ENCODE measurements at regions not wholly inside any gene's neighbourhood (a gene's known extent, or its start where the extent isn't known, plus 50 kb on each side); places are given as distances from the start of the nearest gene placed in this dataset.

DNA sequence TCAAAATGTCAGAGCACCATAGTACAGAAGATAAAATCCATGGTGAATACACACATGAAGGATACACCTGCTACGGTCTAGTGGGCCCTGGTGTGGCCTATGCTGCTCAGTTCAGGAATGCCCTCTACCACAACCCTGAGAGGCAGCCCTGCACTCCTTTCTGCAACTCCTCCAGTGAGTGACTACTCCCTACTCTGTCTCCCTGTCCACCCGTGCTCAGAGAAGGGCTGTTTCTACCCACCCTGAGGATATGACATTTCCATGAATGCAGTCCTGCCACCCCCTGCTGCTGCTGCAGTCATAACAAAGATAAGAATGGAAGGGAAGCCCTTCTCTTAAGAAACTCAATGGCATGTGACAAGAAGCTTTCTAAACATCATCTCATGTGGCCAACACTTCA is 137.0 kb downstream of the EN1 start:
- no peak for DNase-seq
- H3K4me1 ChIP-seq (replicated peaks in 1 of 2), result no peaks in the 10 kb centered on the region
- no peak overlapping the region for H3K4me3 ChIP-seq
- H3K27ac ChIP-seq, result peak overlapping the region in 1 of 5 donors; percentile 45
- intact Hi-C loops (cut with DNase I), result no loop called here
- H3K27me3 ChIP-seq, result no peaks in the 10 kb centered on the region
- no peaks in the 10 kb centered on the region for H3K9me3 ChIP-seq (replicated peaks in 1 of 3)
- WGBS, 4 donors, result 56 to 64% (median 60%) methylated on average over 2 of the region's 2 CpGs
- TF ChIP-seq POLR2A (IDR thresholded peaks at IDR 0.05), result no peak
- TF ChIP-seq, protein P1, sequence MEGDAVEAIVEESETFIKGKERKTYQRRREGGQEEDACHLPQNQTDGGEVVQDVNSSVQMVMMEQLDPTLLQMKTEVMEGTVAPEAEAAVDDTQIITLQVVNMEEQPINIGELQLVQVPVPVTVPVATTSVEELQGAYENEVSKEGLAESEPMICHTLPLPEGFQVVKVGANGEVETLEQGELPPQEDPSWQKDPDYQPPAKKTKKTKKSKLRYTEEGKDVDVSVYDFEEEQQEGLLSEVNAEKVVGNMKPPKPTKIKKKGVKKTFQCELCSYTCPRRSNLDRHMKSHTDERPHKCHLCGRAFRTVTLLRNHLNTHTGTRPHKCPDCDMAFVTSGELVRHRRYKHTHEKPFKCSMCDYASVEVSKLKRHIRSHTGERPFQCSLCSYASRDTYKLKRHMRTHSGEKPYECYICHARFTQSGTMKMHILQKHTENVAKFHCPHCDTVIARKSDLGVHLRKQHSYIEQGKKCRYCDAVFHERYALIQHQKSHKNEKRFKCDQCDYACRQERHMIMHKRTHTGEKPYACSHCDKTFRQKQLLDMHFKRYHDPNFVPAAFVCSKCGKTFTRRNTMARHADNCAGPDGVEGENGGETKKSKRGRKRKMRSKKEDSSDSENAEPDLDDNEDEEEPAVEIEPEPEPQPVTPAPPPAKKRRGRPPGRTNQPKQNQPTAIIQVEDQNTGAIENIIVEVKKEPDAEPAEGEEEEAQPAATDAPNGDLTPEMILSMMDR (IDR thresholded peaks at IDR 0.05), result no peak
- H3K36me3 ChIP-seq (replicated peaks in 1 of 2), result no peaks in the 10 kb centered on the region

DNA sequence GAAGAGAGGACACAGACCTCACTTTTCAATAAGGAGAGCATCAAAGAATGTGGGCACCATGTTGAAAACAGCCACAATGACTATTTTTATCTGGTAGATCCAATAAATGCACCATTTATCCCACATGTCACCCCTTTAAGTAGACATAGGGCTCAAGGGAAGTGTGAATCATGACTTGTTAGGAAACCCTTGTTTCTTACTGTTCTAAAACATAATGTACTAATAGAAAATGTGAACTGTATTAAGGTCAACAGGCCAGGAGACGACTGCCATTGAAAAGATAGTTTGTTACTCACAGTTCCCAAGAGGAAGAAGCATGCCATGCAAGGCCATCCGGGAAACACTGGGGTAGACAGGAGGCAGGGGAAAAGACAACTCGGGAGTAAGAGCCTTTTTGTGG is 137.7 kb downstream of the EN1 start:
- Histone ChIP-seq H3K36me3 (replicated peaks in 1 of 2) (no peaks in the 10 kb centered on the region), H3K4me1 (replicated peaks in 1 of 2) (no peaks in the 10 kb centered on the region), H3K9me3 (replicated peaks in 1 of 3) (no peaks in the 10 kb centered on the region), H3K27me3 (no peaks in the 10 kb centered on the region), H3K27ac (peak overlapping the region in 1 of 5 donors; percentile 45), H3K4me3 (no peak overlapping the region)
- DNase-seq, result peak in 3 of 7 donors; percentile 11 to 31 (median 23)
- 47 to 67% (median 54%) methylated on average over 3 of the region's 3 CpGs for WGBS, 4 donors
- TF ChIP-seq, protein P1 (IDR thresholded peaks at IDR 0.05), result no peak
- TF ChIP-seq POLR2A (IDR thresholded peaks at IDR 0.05), result no peak
- intact Hi-C loops (cut with DNase I), result no loop called here

DNA sequence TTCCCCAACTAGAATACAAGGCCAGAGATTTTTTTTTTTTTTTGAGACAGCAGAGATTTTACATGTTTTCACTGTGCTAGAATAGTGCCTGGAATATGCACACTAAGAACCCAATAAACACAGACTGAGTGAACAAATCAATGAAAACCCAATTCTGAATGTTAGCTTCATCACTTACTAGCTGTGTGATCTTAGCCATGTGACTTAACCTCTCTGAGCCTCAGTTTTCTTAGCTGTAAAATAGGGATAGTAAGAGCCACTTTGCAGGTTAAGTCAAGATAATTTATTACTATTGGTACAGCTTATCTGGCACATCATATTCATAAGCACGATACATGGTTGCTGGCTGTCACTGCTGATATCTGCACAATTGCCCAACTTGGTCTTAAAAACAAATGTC is 140.6 kb downstream of the EN1 start:
- no peak overlapping the region for H3K27ac ChIP-seq
- no peak for DNase-seq
- no peaks in the 10 kb centered on the region for H3K36me3 ChIP-seq (replicated peaks in 1 of 2)
- no peaks in the 10 kb centered on the region for H3K4me1 ChIP-seq (replicated peaks in 1 of 2)
- intact Hi-C loops (cut with DNase I), result no loop called here
- 50 to 75% (median 67%) methylated on average over 1 of the region's 1 CpG for WGBS, 4 donors
- TF ChIP-seq, protein P1 (IDR thresholded peaks at IDR 0.05), result no peak
- no peak for TF ChIP-seq POLR2A (IDR thresholded peaks at IDR 0.05)
- no peak overlapping the region for H3K4me3 ChIP-seq
- H3K27me3 ChIP-seq, result no peaks in the 10 kb centered on the region
- no peaks in the 10 kb centered on the region for H3K9me3 ChIP-seq (replicated peaks in 1 of 3)

DNA sequence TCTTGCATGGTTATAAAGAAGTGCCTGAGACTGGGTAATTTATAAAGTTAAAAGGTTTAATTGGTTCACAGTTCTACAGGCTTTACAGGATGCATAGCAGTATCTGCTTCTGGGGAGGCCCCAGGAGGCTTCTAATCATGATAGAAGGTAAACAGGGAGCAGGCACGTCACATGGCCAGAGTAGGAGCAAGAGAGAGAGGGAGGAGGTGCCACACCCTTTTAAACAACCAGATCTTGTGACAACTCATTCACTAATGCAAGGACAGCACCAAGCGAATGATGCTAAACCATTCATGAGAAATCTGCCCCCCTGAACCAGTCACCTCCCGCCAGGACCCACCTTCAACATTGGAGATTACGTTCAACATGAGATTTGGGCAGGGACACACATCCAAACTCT is 141.1 kb downstream of the EN1 start:
- intact Hi-C loops (cut with DNase I), result no loop called here
- 74 to 85% (median 79%) methylated on average over 4 of the region's 4 CpGs for WGBS, 4 donors
- DNase-seq, result no peak

DNA sequence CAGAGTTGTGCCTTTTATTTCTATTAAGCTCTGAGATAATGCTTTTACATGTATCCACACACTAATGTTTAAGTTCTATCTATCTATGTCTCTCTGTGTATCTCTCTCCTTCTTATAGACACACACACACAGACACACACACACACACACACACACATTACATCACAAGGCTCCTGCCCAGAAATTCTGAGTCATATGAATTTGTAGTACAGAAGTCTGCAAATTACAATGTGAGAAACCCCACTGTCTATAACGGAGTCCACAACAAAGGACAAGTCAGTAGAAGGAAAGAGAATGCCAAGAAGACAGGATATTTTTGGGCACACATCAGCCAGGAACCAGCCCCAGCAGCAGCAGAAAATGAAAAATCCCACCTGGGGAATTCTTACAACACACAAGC is 142.4 kb downstream of the EN1 start:
- no peak for TF ChIP-seq POLR2A (IDR thresholded peaks at IDR 0.05)
- TF ChIP-seq, protein P1 (IDR thresholded peaks at IDR 0.05), result no peak
- no peaks in the 10 kb centered on the region for H3K36me3 ChIP-seq (replicated peaks in 1 of 2)
- H3K9me3 ChIP-seq (replicated peaks in 1 of 3), result no peaks in the 10 kb centered on the region
- no peak overlapping the region for H3K27ac ChIP-seq
- H3K4me1 ChIP-seq (replicated peaks in 1 of 2), result no peaks in the 10 kb centered on the region
- no peak overlapping the region for H3K4me3 ChIP-seq
- no peak for DNase-seq
- WGBS, 4 donors, result 52 to 76% (median 59%) methylated on average over 1 of the region's 1 CpG
- H3K27me3 ChIP-seq, result no peaks in the 10 kb centered on the region
- intact Hi-C loops (cut with DNase I), result no loop called here

More for the DNA sequence above, 141.1 kb downstream of the EN1 start:
- H3K9me3 ChIP-seq (replicated peaks in 1 of 3), result no peaks in the 10 kb centered on the region
- no peak for TF ChIP-seq POLR2A (IDR thresholded peaks at IDR 0.05)
- no peaks in the 10 kb centered on the region for H3K27me3 ChIP-seq
- no peak overlapping the region for H3K27ac ChIP-seq
- H3K36me3 ChIP-seq (replicated peaks in 1 of 2), result no peaks in the 10 kb centered on the region
- no peak overlapping the region for H3K4me3 ChIP-seq
- no peaks in the 10 kb centered on the region for H3K4me1 ChIP-seq (replicated peaks in 1 of 2)

Measured in adrenal gland (tissue), 9 donors.